PC-9 (cell line): ENCODE measurements at regions not wholly inside any gene's neighbourhood (a gene's known extent, or its start where the extent isn't known, plus 50 kb on each side); places are given as distances from the start of the nearest gene placed in this dataset.

ENCODE experiments used
- BruUV-seq: library from RNA; stranded (reverse); fragments of 400-500 nt; replicated peaks from 2 replicates; lab custom pipeline; 2021; lab: Mats Ljungman, UMichigan
- CTCF ChIA-PET: fragments of 300-600 bp; sonication (Branson Sonifier 250); formaldehyde crosslinking; loops from one replicate; lab custom pipeline; 2022; ENCODE audit warnings: antibody characterized with exemption; lab: Charles Lee
- POLR2A ChIA-PET: fragments of 300-600 bp; sonication (Branson Sonifier 250); formaldehyde crosslinking; loops from one replicate; lab custom pipeline; 2022; ENCODE audit warnings: antibody characterized with exemption; ENCODE audit not compliant: unreplicated experiment; lab: Charles Lee
- DNase-seq, 2 experiments: peaks; one replicate each; pipeline versions ENCODE4 v3.0.0 to v3.0.0-alpha.2; 2015 to 2022; ENCODE audit warnings: mixed read lengths in 1 of 2
- H2AFZ ChIP-seq: fragments of 200-600 bp; sonication (generic); 2 replicates; pipeline ENCODE4 v1.8.1; 2017; ENCODE audit warnings: antibody characterized with exemption
- H3F3A ChIP-seq: fragments of 200-600 bp; sonication (generic); 2 replicates; pipeline ENCODE4 v1.8.1; 2017; ENCODE audit warnings: antibody characterized with exemption, mild to moderate bottlenecking, low read depth; ENCODE audit not compliant: insufficient read depth
- H3K27ac ChIP-seq: fragments of 200-600 bp; sonication (generic); 2 replicates; pipeline ENCODE4 v1.6.1; 2016; ENCODE audit warnings: mixed run types
- H3K27me3 ChIP-seq: fragments of 200-600 bp; sonication (generic); 2 replicates; pipeline ENCODE4 v1.6.1; 2016; ENCODE audit warnings: low read depth, mixed run types; ENCODE audit not compliant: insufficient read depth
- H3K36me3 ChIP-seq: fragments of 200-600 bp; sonication (generic); 2 replicates; pipeline ENCODE4 v1.6.1; 2016; ENCODE audit warnings: low read depth, mixed run types
- H3K4me1 ChIP-seq: fragments of 200-600 bp; sonication (generic); replicated peaks from 2 replicates; pipeline ENCODE4 v1.6.1; 2016; ENCODE audit warnings: mixed run types; ENCODE audit not compliant: insufficient read depth
- H3K4me2 ChIP-seq: fragments of 200-600 bp; sonication (generic); 2 replicates; pipeline ENCODE4 v1.6.1; 2017; ENCODE audit warnings: mixed run types
- H3K4me3 ChIP-seq: fragments of 200-600 bp; sonication (generic); 2 replicates; pipeline ENCODE4 v1.6.1; 2016; ENCODE audit warnings: mixed run types
- H3K79me2 ChIP-seq: fragments of 200-600 bp; sonication (generic); 2 replicates; pipeline ENCODE4 v1.6.1; 2017; ENCODE audit warnings: low read depth, mixed run types
- H3K9me2 ChIP-seq: fragments of 200-600 bp; sonication (generic); 2 replicates; pipeline ENCODE4 v1.8.1; 2017; ENCODE audit warnings: mild to moderate bottlenecking; ENCODE audit not compliant: insufficient read depth
- H3K9me3 ChIP-seq: fragments of 200-600 bp; sonication (generic); 2 replicates; pipeline ENCODE4 v1.8.1; 2016; ENCODE audit warnings: low read depth; ENCODE audit not compliant: insufficient read depth
- H4K20me1 ChIP-seq: fragments of 200-600 bp; sonication (generic); 2 replicates; pipeline ENCODE4 v1.8.1; 2017; ENCODE audit not compliant: insufficient read depth
- CTCF ChIP-seq: fragments of 200-600 bp; sonication (generic); conservative IDR thresholded peaks from 2 replicates; pipeline ENCODE4 v1.6.1; 2017; ENCODE audit warnings: mixed run types, antibody characterized with exemption, mild to moderate bottlenecking, moderate library complexity
- EZH2 ChIP-seq: fragments of 200-600 bp; sonication (generic); IDR thresholded peaks from 2 replicates; pipeline ENCODE4 v1.8.0; 2017; ENCODE audit warnings: antibody characterized with exemption, low read depth
- intact Hi-C: fragments of 100-400 bp; cut with micrococcal nuclease; formaldehyde crosslinking; loops from one replicate; pipeline ENCODE4 v1.10.0; 2022; ENCODE audit not compliant: unreplicated experiment

- H3F3A ChIP-seq: no peaks in the 10 kb centered on the region
- H3K4me2 ChIP-seq: no peak overlapping the region
- no peaks in the 10 kb centered on the region for H3K4me1 ChIP-seq
- H3K79me2 ChIP-seq: no peaks in the 10 kb centered on the region
- CTCF ChIA-PET: no interaction called here
- POLR2A ChIA-PET: no interaction called here
- no peaks in the 10 kb centered on the region; the same call in 1 of the 2 replicates for H4K20me1 ChIP-seq
- no peaks in the 10 kb centered on the region for H3K9me2 ChIP-seq
- H3K36me3 ChIP-seq: no peaks in the 10 kb centered on the region
- BruUV-seq: no TSS peak
- H3K27me3 ChIP-seq: peaks cover 26% of the 10 kb centered on the region; the same call in 1 of the 2 replicates
- no peaks in the 10 kb centered on the region for H3K9me3 ChIP-seq
- H3K27ac ChIP-seq: no peak overlapping the region
- H3K4me3 ChIP-seq: no peak overlapping the region
- TF ChIP-seq CTCF (no peak), EZH2 (no peak)
- intact Hi-C loops: no loop called here
- no peak for DNase-seq
- H2AFZ ChIP-seq: no peak overlapping the region
Observed at GRCh38 chr16:9525037-9525436, 433.6 kb downstream of the HAPSTR1 start.

- no peaks in the 10 kb centered on the region for H3K79me2 ChIP-seq
- ChIA-PET POLR2A (no interaction called here), CTCF (no interaction called here)
- no peak overlapping the region for H3K4me3 ChIP-seq
- H3K9me2 ChIP-seq: no peaks in the 10 kb centered on the region
- no TSS peak for BruUV-seq
- H3K36me3 ChIP-seq: no peaks in the 10 kb centered on the region
- no peak for DNase-seq
- no peak overlapping the region for H3K4me2 ChIP-seq
- no peaks in the 10 kb centered on the region for H3K9me3 ChIP-seq
- no peaks in the 10 kb centered on the region; the same call in 1 of the 2 replicates for H4K20me1 ChIP-seq
- peaks cover 26% of the 10 kb centered on the region; the same call in 1 of the 2 replicates for H3K27me3 ChIP-seq
- no peak overlapping the region for H3K27ac ChIP-seq
- H3F3A ChIP-seq: no peaks in the 10 kb centered on the region
- no peaks in the 10 kb centered on the region for H3K4me1 ChIP-seq
- intact Hi-C loops: no loop called here
- no peak overlapping the region for H2AFZ ChIP-seq
- TF ChIP-seq EZH2 (no peak), CTCF (no peak)
Observed at GRCh38 chr16:9526791-9527190, 435.3 kb downstream of the HAPSTR1 start.

- H3F3A ChIP-seq: no peaks in the 10 kb centered on the region
- no peaks in the 10 kb centered on the region; the same call in 1 of the 2 replicates for H4K20me1 ChIP-seq
- DNase-seq: no peak
- no TSS peak for BruUV-seq
- no peak overlapping the region for H2AFZ ChIP-seq
- TF ChIP-seq CTCF (no peak), EZH2 (no peak)
- CTCF ChIA-PET: no interaction called here
- intact Hi-C loops: no loop called here
- H3K9me3 ChIP-seq: no peaks in the 10 kb centered on the region
- H3K4me3 ChIP-seq: no peak overlapping the region
- no peaks in the 10 kb centered on the region for H3K79me2 ChIP-seq
- H3K27ac ChIP-seq: no peak overlapping the region
- H3K36me3 ChIP-seq: no peaks in the 10 kb centered on the region
- H3K4me1 ChIP-seq: no peaks in the 10 kb centered on the region
- H3K4me2 ChIP-seq: no peak overlapping the region
- POLR2A ChIA-PET: no interaction called here
- H3K9me2 ChIP-seq: no peaks in the 10 kb centered on the region
- peaks cover 23% of the 10 kb centered on the region; the same call in 1 of the 2 replicates for H3K27me3 ChIP-seq
Observed at GRCh38 chr16:9527976-9528375, 436.5 kb downstream of the HAPSTR1 start.
